Kidney tubule cell (primary cell): ENCODE measurements at regions not wholly inside any gene's neighbourhood (a gene's known extent, or its start where the extent isn't known, plus 50 kb on each side); places are given as distances from the start of the nearest gene placed in this dataset.
"Not testable (repeated sequence)": the region's sequence is repeated elsewhere in the genome, so short reads cannot be mapped to it uniquely, and the experiment has no call there.

ENCODE experiments used
- DNase-seq: peaks from one replicate; pipeline ENCODE4 v3.0.0-alpha.2; 2018; ENCODE audit warnings: low spot score

- DNase-seq, result no peak
Observed at GRCh38 chr5:87785554-87786335, 373.0 kb upstream of the CCNH start.

- DNase-seq, result no peak
Observed at GRCh38 chr5:87784879-87785495, 372.3 kb upstream of the CCNH start.

GRCh38 chr5:87784311-87784710 lies 371.6 kb upstream of the CCNH start:
- DNase-seq, result no peak

GRCh38 chr5:87782916-87783315 lies 370.2 kb upstream of the CCNH start:
- no peak for DNase-seq

- no peak for DNase-seq
Observed at GRCh38 chr5:87781976-87782375, 369.2 kb upstream of the CCNH start.

- DNase-seq, result peak; percentile 76
Observed at GRCh38 chr5:87780831-87781760, 368.4 kb upstream of the CCNH start.

GRCh38 chr5:87778876-87779275 lies 366.1 kb upstream of the CCNH start:
- DNase-seq, result no peak

GRCh38 chr5:87777877-87778276 lies 365.1 kb upstream of the CCNH start:
- DNase-seq, result no peak

- DNase-seq, result no peak
Observed at GRCh38 chr5:87776785-87777184, 364.1 kb upstream of the CCNH start.

GRCh38 chr5:87776302-87776701 lies 363.6 kb upstream of the CCNH start:
- not testable (repeated sequence) for DNase-seq

GRCh38 chr5:87775228-87775627 lies 362.5 kb upstream of the CCNH start:
- DNase-seq, result no peak

GRCh38 chr5:87774804-87775203 lies 362.1 kb upstream of the CCNH start:
- DNase-seq, result no peak

GRCh38 chr5:87770601-87771121 lies 357.9 kb upstream of the CCNH start:
- DNase-seq, result no peak

- no peak for DNase-seq
Observed at GRCh38 chr5:87770016-87770570, 357.4 kb upstream of the CCNH start.

GRCh38 chr5:87769157-87769556 lies 356.4 kb upstream of the CCNH start:
- DNase-seq, result no peak

GRCh38 chr5:87768190-87768589 lies 355.5 kb upstream of the CCNH start:
- DNase-seq, result no peak

GRCh38 chr5:87765009-87765408 lies 352.3 kb upstream of the CCNH start:
- DNase-seq, result no peak

GRCh38 chr5:87762631-87763030 lies 349.9 kb upstream of the CCNH start:
- no peak for DNase-seq

GRCh38 chr5:87756951-87757350 lies 344.2 kb upstream of the CCNH start:
- DNase-seq, result no peak

- DNase-seq, result no peak
Observed at GRCh38 chr5:87755360-87755759, 342.6 kb upstream of the CCNH start.

GRCh38 chr5:87754009-87754757 lies 341.5 kb upstream of the CCNH start:
- DNase-seq, result no peak
